Inflammatory macrophage treated with lipopolysaccharide for 1 hour (primary cell): ENCODE measurements at regions not wholly inside any gene's neighbourhood (a gene's known extent, or its start where the extent isn't known, plus 50 kb on each side); places are given as distances from the start of the nearest gene placed in this dataset.
"Not testable (repeated sequence)": the region's sequence is repeated elsewhere in the genome, so short reads cannot be mapped to it uniquely, and the experiment has no call there.

ENCODE experiments used
- DNase-seq, 2 donors: peaks; one replicate each; pipeline ENCODE4 v3.0.0-alpha.2; 2020 to 2022

DNA sequence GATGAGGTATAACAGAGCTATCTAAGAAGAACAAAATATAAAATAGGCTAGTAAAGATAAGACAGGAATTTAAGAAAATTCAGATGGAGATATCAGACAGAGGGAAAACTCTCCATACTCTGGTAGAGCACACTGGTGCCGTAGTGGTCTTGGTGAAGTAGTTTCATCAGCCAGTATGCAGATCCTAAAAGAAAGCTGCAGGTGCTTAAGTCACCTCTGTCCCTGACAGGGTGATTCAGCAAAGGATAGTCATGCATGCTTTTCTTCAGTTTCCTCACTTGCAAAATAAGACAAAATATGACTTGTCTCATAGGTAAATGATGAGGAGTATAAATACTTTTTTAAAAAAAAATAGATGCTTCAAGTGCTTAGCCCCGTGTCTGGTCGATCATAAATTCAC lies 794.9 kb downstream of the TNS3 start:
- no peak for DNase-seq

DNA sequence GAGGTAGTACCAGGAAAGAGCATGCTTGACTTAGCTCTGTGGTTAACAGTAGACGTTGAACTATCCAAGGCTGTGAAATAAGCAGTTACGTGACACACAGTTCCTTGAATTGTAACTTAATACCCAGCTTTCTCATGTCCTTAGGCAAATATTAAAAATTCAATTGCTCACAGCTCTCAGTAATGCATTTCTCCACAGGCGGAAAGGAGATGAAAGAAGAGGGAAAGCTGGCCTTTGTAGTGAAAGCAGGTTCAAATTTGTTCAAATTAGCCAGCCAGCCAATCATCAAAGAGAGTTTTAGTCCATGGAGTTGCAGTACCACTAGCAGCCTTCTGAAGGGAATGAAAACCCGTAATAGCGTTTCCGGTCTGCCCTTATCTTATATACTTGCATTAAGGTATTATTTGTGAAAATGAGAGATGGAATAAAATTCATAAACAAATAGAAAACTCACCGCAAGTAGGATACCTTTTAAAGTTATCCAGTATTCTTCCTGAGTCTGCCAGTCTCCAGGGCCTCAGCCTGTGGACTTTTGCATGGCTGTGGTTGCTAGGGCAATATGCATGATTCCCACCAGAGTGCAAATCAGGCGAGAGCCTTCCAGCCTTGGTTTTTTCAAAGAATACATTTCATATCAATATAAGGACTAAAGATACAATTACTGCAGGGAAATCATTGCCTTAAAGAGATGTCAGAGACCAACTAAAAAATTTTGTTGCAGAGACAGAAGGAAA lies 795.5 kb downstream of the TNS3 start:
- no peak for DNase-seq

DNA sequence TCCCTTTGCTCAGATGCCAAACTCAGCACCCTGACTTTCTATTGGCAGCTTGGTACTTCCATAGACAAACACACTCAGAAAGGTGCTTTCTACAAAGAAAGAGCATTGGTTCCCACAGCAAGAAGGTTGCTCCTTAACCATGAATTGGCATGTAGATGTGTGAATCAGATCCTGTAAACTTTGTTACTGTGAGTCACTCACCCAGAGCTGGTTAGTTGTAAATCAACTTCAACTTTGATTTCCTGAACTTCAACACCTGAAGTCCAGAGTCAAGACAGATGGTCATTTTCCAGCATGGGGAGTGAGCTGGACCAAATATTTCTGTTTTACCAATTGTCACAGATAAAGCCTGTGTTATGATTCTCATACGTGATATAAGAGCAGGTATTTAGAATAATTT lies 797.2 kb downstream of the TNS3 start:
- no peak for DNase-seq

DNA sequence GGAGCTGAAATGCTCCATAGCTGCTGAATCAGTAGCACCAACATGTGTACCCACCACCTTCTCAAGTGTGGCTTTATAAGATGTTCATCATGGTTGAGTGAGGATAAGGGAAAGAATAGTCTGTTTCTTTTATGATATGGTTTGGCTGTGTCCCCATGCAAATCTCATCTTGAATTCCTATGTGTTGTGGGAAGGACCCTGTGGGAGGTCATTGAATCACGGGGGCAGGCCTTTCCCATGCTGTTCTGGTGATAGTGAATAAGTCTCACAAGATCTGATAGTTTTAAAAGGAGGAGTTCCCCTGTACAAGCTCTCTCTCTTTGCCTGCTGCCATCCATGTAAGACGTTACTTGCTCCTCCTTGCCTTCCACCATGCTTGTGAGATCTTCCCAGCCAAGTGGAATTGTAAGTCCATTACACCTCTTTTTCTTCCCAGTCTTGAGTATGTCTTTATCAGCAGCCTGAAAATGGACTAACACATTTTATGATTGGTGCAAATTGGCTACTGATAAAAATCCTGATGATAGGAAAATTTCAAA lies 799.9 kb downstream of the TNS3 start:
- DNase-seq, result no peak

DNA sequence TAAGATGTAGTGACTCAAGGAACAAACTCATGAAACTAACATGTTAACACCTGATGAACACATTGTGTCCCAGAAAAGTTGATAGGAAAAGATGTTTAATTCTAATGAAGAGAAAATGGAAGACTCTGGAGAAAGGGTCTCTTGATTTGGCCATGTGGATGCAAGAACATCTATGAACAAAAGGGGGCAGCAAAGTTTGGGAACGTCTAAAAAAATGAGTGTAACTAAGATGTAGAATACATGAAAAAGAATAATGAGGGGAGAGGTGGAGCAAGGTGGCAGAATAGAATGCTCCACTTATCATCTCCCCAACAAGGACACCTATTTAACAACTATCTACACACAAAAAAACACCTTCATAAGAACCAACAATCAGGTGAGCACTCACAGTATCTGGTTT lies 805.1 kb downstream of the TNS3 start:
- no peak for DNase-seq

GRCh38 chr7:46775776-46776175 lies 806.1 kb downstream of the TNS3 start:
- DNase-seq, result no peak

GRCh38 chr7:46775020-46775419 lies 806.9 kb downstream of the TNS3 start:
- no peak for DNase-seq

DNA sequence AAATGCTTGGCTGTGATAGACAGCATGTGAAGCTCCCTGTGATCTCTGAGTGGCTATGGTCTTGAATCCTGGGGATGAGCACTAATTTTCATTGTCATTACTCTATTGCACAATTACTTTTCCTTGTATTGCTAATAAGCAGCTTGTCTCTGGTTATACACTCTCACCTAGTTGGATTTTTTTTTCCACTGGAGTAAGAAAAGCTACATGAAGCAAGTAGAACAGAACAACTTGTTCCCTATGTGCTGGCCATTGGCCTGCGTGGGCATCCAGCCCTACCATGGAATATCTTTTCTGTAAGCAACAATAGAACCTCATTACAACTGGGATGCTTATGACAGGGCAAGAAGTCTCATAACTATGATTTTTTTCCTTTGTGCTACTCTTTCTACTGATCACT lies 807.4 kb downstream of the TNS3 start:
- DNase-seq, result no peak

DNA sequence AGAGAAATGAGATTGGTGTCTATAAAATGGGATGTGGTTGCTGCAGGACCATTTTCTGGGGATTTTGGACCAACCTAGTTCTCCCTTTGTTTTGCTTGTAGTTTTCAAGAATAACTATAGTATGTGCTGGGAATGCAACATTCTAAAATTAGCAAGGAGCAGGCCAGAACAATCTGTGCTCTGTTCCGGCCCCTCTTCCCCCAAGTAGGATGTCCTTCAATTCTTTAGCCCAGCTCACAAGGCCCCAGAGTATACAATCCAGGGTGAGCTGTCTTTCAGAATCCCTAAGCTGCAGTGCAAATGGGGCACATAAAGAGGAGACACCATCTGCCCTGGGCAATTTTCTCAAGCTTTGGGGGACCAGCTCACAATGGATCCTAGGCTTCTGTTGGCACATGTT lies 809.1 kb downstream of the TNS3 start:
- DNase-seq, result no peak

DNA sequence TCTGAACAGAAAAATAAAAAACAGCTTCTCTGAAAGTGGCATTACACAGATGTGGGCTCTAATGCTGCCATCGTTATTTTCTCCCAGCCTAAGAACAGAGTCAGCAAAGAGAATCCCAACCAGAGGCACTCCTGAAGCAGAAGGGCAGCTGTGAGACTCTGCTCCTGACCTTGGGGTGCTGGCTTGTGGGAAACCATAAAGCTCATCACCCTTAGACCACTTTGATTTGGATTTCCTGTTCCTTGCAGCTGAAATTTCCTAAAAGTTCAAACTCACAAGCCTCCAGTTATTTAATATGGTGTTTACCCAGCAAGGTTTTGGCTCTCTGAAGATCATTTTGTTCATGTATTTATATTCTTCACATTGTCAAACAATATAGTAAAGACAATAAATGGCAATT lies 814.8 kb downstream of the TNS3 start:
- no peak for DNase-seq

GRCh38 chr7:46764100-46764936 lies 817.6 kb downstream of the TNS3 start:
- DNase-seq, result no peak

GRCh38 chr7:46763344-46763743 lies 818.6 kb downstream of the TNS3 start:
- no peak for DNase-seq

GRCh38 chr7:46759711-46760480 lies 822.0 kb downstream of the TNS3 start:
- no peak for DNase-seq

GRCh38 chr7:46756996-46757395 lies 824.9 kb downstream of the TNS3 start:
- no peak for DNase-seq

GRCh38 chr7:46756256-46756655 lies 825.7 kb downstream of the TNS3 start:
- no peak for DNase-seq

- DNase-seq, result no peak
Measured at GRCh38 chr7:46755120-46756034, 826.5 kb downstream of the TNS3 start.

- no peak for DNase-seq
Measured at GRCh38 chr7:46754140-46754720, 827.7 kb downstream of the TNS3 start.

- no peak for DNase-seq
Measured at GRCh38 chr7:46753662-46754061, 828.2 kb downstream of the TNS3 start.

- DNase-seq, result no peak
Measured at GRCh38 chr7:46752881-46753366, 829.0 kb downstream of the TNS3 start.

GRCh38 chr7:46751927-46752723 lies 829.8 kb downstream of the TNS3 start:
- not testable (repeated sequence) for DNase-seq

DNA sequence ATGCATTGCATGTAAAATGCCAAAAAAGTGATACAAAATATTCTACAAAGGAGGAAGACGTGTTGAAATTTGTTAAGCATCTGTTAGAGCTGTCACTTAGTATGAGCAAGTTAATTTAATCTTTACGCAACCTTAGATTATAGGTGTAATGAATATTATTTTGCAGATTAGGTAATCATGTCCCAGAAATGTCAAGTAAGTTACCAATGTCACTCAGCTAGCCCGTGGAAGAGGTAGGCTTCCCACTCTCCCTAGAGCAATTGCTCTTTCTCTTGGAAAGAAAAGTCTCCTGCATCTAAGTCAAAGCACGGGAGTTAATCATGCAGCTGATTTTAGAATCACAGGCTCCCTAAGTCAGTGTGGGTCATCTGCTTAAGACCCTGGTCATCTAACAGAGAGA lies 830.4 kb upstream of the IGFBP3 start:
- no peak for DNase-seq
